NCI-H1105 (cell line): ENCODE measurements at regions not wholly inside any gene's neighbourhood (a gene's known extent, or its start where the extent isn't known, plus 50 kb on each side); places are given as distances from the start of the nearest gene placed in this dataset.

Experiments
- DNase-seq: peaks from one replicate; lab custom pipeline; 2025; lab: John Stamatoyannopoulos, UW

DNA sequence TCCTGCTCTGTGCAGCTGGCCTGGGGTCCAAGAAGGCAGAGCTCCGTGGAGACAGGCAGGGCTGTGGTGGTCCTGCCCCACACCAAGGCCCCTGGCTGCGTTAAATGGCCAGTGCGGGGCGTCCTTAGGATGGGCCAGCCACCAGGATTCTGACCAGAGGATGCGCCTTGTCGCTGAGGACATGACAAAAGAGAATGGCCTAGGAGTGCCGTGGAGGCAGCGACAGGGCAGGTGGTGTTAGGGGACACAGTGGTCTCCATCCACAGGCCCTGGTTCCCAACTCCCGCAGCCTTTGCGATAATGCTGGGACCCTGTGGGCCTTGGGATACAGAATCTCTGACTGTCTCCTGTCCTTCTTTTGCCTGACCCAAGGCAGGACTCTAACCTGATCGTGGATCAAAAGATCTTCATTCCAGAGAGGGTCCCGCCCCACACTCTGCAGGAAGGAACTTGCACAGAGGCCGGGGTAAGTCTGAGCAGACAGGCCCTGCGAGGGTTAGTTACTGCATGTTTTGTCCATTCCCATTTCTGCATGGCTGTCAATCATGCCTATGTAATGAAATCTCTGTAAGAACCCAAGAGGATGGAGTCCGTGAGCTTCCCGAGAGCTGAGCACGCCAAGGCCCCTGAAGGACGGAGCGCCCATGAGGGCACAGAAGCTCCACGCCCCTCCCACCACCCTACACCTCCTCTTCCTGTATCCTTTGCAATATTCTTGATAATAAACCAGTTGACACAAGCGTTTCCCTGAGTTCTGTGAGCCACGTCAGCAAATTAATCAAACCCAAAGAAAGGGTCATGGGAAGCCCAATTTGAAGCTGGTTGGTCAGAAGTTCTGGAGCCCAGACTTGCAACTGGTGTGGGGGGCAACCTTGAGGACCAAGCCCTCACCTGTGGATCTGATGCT, 251.5 kb upstream of the SALL3 start:
- DNase-seq = no peak

DNA sequence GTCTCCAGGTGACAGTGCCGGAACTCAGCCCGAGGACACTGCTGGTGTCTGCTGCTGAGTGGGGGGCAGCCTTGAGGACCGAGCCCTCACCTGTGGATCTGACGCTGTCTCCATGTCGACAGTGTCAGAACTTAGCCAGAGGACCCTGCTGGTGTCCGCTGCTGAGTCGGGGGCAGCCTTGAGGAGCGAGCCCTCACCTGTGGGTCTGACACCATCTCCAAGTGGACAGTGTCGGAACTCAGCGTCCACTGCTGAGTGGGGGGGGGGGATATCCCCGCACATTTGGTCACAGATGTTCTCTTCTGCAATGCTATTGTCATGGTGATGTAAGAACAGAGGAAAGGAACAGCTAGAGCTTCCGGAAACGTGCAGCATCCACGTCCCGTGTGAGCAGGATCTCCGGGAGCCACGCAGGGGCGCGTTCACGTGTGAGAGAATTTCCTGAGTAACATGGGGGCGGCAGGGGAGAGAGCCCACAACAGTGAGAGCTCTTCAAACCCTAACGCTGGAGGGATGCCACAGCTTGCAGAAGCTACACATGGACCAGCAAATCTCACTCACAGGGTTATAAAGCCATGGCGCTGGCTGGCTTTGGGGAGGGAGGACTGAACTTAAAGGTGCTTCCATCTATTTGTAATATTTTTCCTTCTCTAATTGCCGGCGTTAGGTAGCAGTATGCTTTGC, 250.7 kb upstream of the SALL3 start:
- DNase-seq = no peak

DNA sequence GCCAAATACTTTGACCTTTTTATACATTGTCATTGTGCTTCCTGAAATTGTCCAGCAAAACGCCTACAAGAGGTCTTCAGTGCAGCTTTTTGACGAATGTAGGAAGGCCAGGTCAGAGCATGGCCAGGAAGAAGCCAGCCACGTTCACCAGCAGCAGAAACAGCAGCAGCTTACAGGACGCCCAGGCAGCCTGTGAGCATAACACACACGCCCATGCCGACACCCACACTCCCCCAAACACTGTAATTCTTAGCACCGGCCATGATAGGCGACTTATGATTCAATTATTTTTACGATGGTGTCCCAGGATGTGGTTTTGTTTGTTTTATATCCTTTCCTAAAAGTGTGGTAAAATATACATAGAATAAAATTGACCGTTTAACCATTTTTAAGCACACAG, 249.1 kb upstream of the SALL3 start:
- no peak for DNase-seq

DNA sequence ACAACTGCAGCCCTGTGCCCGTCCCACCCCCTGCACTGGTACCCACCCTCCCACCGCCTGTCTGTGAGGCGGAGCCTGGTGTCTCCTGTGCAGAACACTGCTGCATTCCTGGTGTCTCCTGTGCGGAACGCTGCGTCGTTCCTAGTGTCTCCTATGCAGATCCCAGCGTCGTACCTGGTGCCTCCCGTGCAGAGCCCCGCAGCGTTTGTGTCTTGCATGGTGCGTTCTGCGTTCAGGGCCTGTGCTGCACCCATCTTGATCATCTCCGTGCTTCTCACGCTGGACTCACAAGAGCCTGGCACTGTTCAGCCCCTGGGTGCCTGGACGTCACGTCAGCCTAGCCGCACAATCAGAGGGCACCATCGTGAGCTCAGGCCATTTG, 248.6 kb upstream of the SALL3 start:
- no peak for DNase-seq

DNA sequence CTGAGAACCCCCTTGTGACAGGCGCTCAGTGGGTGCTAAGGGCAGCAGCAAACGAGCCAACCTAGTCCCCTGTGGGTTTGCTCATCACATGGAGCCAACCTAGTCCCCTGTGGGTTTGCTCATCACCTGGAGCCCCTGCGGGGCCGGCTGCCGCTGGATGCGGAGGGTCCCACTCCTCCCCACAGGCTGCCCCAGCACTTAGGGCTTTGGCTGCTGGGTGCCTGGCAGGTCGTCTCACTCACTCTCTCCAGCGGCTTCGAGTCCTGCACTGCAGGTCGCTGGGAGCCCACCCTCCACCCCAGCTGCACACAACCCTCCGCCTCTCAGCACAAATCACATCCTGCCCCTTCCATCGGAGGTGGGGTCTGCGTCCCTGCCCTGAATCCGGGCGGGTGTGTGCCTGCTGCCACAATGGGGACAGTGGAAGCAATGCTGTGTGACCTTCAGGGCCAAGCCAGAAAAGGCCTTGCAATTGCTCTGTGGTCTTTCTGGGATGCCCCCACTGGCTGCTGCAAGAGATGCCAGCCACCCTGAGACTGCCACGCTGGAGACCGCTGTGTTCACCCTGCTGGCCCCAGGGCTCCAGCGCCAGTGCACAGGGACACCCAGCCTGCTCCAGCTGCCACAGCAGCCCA, 248.1 kb upstream of the SALL3 start:
- no peak for DNase-seq

DNA sequence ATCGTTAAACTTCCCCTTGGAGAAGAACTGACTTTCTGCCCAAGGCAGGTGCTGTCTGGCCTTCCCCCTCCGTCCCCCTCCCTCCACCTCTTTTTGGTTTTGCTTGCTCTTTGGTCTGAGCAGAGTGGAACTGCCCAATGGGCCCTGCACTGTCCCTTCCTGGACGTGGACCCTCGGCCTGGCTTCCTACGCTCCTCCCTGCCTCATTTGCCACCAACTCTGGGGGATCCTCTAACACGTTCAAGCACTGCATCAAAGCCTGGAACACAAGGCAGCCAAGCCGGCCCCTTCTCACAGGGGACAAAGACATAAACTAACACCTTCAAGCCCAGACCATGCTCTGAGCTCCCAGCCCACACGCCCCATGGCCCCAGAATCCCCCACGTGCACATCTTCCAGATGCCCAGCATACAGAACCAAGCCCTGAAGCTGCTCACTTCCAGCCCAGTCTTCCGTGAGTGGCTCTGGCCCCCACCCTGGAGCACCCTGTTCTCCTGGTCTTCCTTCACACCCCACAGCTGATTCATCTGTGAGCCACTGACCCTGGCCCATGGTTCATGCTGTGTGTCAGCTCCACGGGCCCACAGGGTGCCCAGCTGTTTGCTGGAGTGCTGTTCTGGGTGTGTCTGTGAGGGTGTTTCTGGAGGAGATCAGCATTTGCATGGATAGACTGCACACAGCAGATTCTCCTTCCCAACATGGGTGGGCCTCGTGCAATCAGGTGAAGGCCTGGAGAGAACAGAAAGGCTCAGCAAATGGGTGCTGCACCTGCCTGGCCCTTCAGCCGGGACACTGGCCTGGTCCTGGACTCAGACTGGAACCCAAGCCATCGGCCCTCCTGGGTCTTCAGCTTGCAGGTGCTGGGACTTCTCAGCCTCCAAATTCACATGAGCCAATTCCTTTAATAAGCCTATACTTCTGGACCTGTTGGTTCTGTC, 247.1 kb upstream of the SALL3 start:
- DNase-seq = no peak

DNA sequence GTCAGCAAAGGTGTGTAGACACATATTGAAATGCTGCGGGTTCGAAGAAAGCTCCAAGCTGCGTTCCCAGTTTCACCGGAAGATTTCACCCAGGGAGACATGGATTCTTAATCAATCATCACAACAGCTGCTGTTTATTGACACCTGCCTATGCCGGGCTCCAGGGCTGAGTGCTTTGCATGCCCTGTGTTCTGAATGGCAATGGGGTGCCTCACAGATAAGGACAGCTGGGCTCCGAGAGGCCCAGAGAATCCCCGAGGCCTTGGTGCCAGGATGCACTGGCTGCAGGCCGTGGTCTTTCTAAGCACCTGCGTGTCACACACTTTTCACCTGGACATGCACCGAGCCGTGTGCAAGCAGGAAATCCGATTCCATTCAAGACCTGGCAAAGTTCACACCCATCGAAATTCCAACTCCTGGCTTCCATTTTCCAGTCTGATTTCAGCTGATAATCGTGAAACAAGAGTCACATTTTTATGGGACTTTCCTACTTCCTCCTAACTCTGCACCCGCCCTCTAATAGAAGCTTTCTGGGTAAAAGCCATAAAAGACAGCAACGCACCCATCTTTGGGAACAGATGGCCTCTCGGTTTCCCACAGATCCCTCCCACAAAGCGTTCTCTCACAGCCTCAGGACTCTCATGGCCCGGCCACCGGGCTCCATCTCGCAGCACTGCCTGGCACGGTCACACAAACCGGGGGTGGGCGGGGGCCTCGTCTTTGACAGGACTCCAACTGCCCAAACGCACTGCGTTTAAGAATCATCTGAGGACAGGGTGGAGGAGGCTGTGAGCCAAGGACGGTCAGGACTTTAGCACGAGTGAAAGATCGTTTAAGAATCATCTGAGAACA, 245.6 kb upstream of the SALL3 start:
- no peak for DNase-seq

DNA sequence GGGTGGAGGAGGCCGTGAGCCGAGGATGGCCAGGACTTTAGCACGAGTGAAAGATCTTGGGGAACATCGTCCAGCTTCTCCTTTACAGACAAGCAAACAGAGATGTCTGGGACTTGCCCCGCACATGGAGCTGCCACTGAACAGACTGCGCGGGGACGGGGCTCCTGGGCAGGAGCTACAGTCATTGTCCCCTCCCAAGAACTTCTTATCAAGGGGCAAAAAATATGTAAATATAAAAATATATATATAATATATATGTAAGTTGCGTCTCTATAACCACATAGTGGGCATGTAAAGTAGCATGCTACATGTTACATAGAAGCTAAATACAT, 245.0 kb upstream of the SALL3 start:
- DNase-seq = no peak

DNA sequence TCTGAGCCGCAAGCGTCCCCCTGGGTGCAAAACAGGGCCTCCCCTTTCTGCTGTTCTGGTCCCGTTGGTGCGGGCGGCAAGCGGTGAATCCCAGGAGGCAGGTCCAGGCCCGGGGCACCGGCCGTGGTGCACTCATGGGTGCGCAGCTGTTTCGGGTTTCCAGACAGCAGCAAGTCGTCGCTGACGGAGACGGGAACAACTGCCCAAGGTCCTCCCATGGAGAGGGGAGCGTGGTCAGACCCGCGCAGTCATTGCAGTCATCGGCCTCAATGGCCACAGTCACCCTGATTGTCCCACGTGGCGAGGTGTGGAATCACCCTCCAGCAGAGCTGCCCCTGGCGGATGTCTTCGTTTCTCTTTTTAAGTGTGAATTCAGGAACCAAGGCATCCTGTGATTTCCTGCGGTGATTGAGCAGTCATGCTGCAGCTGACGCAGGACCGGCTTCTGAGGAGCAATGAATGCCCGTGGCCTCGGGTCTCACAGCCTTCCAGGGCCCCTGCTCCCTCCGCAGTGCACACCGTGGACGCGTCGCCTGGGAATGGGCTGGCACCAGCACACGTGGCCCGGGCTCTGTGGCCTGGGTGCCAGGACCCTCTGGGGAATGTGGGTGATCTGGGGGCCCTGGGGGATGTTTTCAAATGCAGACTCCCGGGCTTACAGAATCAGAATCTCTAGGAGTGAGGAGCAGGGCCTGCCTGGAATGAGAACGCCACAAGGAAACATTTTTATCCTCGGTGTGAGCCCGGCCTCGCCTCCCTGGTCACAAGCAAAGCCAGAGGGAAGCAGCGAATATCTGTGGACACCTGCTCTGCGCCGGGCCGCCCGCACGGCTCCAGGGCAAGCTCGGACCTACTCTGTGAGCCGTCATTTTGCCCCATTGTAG, 244.2 kb upstream of the SALL3 start:
- DNase-seq = no peak

DNA sequence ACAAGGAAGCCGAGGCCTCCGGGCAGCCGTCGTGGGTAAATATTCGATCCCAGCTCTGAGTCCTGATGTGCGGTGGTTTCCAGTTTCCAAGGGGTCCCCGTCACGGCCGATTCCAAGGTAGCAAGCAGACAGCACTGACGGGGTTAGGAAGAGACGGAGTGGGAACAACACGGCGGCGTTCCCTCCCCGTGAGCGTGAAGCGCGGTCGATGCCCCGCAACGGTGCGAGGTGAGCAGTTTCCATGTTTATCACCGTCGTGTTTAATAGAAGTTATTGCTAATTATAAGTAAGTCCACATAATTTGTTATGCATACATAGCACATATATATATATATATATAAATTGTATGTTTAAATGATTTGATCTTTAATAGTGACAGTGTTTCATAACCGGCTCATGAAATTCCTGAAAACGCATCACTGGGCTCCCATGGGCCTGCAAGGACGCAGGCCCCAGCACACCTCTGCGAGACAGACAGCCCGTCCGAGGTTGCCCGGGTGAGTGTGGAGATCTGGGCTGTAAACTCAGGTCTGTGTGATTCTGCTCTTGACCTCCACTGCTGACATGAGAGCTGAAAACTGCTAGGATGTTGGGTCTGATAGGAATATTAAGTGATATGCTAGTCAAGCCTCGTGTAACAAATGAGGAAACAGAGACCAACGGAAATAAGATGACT, 243.5 kb upstream of the SALL3 start:
- DNase-seq = no peak

DNA sequence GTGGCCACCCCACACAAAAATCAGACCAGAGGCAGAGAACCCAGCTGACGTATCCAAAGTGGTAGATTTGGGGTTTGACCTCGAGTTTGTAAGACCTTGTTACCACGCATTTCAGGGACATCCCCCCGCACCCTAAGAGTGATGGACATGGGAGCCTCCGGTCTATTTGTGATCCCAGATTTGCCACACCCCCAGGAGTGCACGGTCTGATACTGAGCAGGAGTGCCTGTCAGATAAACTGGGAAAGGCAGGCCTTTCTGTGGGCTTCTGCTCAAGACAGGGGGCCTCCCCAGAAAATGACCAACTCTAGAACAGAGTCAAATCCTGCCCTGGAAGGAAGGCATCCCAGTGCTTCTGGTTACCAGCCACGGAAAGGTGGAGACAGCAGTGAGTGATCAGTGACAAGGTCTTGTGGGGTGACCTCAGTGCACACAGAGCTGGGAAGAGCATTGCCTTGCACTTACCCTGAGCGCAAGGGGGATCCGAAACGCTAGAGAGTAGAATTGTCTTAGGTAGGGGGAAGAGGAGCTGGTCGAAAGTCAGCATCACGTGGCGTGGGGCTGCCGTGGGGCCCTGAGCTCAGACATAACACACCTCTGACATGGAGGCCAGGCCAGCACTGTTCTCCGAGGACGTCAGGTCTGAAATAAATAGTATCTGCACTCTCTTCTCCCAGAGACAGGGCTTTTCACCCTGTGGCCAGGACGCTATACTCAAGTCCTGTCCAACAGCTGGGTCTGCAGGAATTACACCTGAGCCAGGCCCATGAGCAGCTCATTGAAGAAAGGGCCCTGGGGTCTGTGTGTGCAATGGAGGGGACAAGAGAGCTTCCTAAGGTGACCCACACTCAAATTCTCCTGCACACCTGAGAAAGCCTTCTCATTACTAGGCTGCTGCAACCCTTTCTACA, 242.4 kb upstream of the SALL3 start:
- no peak for DNase-seq

DNA sequence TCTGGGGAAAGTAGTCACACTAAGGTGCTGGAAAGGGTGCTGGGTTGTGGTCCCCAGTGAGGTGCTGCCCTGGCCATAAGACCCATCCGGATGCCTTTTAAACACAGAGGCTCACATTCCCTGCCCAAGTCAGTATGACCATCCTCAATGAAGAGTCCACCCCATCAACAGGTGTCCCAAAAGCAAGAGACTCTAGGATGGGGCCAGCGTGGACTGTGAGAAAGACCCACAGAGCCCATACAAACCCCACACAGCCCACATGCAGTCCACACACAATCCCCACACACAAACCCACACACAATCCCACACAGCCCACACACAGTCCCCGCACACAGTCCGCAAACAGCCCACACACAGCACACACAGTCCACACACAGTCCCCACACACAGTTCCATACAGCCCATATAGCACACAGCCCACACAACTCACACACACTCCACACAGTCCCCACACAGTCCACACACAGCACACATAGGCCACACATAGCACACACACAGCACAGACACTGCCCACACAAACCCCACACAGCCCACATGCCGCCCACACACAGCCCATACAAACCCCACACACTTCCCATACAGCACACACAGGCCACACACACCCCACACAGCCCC, 241.4 kb upstream of the SALL3 start:
- DNase-seq = no peak

DNA sequence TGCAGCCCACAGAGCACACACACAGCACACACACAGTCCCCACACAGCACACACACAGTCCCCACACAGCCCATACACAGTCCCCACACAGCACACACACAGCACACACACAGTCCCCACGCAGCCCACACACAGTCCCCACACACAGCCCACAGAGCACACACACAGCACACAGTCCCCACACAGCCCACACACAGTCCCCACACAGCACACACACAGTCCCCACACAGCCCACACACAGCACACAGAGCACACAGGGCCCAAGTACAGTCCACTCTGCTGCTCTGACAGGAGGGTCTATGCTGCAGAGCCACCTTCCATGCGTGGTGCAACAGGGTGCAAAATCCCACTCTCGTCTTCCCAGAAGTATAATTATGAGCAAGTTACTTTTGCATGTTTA, 240.5 kb upstream of the SALL3 start:
- DNase-seq = no peak

DNA sequence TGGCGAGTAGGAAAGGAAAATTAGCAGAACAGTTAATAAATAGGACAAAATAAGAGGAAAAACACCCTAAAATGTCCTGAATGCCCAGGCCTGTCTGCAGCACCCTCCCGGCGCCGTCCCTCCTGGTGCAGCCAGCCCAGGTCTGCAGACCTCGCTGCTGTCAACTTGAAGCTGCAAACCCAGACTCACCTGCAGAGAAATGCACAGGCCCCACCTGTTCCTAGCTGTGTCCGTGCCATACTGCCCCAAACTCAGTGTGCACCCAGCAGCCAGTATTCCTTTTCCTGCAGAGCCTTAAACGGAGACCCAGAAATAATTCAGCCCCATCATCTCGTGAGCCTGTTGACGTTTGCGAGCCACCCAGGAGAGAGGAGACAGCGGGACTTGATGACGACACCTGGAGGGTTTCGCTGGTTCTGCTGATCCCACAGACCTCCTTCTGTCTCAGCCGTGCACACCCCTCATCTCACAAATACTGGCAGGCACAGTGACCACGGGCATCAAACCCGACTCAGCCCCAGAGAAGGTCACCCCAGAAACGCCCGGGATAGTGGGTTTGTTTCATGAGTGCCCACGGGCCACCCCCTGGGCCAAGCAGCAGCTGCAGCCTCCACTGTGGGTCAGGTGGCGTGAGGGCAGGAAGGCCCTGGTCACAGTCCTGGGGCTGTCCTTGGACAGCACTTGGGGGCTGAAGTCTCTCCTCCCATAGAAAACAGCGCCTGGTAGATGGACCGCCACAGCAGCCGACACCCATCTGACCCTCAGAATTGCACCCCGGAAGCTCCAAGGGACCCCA, 239.5 kb upstream of the SALL3 start:
- no peak for DNase-seq

DNA sequence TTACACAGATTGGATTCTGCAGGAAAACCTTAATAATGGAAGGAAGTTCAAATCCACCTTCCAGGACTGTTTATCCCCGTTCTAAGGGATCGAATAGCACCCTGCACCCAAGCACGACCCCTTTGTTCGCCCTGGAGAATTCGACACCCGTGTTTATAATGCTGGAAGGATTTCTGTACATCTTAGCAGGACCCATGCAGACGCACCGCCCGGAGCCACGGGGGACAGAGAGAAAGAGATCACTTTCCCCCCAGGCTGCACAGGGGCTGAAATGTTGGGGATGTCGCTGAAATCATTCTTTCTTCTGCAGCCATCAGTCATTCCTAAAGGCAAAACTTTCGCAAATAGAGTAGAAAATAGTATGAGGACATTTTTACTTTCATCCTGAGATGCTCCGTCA, 238.7 kb upstream of the SALL3 start:
- no peak for DNase-seq

DNA sequence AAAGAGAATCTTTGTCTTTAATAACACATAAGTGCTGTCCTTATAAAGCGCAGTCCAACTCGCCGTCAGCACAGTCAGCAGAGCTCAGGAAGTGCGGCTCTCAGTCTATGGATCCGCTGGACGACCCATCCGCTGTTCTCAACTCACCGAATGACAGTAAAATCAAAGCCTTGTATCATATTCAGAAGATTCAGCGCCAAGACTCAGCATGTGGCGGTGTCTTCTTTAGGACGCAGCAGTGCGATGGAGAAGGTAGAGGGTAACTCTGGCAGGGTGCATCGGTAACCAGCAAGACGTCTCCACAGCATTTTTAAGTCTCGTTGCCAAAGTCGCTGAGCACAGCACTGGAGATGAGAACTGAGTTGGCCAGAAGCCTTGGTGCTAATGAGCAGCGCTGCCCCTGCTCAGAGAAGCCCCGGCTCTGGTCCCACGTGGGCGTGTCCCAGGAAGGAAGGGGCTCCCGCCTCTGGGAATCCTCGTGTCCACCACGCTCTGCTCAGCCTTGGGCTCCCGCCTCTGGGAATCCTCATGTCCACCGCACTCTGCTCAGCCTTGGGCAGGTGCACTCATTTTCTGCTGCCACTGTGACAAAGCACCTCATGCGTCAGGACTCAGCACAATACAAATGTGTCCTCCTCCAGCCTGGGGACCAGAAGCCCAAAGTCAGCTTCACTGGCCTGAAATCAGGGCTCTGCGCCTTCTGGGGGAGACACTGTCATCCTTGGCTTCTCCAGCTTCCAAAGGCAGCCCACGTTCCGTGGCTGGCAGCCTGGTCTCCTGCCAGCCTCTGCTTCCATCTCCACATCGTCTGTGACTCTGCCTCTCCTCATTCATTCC, 238.0 kb upstream of the SALL3 start:
- no peak for DNase-seq
